HG03521 (cell line): ENCODE measurements at regions not wholly inside any gene's neighbourhood (a gene's known extent, or its start where the extent isn't known, plus 50 kb on each side); places are given as distances from the start of the nearest gene placed in this dataset.

Experiments
- ATAC-seq: cut with Tn5 transposase; IDR thresholded peaks from one replicate; pipeline ENCODE4 v1.9.1; 2021; ENCODE audit warnings: mild to moderate bottlenecking, moderate library complexity; ENCODE audit not compliant: unreplicated experiment

DNA sequence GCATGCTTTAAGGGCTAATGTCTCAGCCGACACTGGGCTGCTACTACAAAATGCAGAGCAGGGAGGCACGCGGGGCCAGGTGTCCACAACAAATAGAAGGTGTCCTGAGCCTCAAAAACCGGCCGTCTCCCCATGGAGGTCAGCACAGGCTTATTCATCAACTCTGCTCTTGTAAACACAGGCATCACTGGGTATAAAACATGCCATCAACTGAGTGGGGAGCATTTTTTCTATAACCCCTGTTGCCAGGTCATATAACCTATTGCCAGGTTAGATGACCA is 271.6 kb downstream of the AUH start:
- no peak for ATAC-seq

DNA sequence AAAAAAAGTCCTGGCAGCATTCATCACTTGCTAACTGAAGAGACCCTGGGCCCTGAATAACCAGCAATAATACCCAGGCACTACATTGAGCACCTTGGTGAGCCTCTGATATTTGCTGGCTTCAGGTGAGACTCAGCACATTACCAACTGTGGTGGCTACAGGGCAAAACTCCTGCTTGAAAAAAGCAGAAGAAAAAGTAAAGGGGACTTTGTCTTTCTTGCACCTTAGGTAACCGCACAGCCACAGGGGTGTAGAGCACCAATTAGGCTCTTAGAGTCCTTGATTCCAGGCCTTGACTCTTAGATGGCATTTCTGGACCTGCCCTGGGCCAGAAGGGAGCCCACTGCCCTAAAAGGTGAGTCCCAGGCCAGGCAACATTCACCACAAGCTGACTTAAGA is 269.5 kb downstream of the AUH start:
- ATAC-seq = no peak

DNA sequence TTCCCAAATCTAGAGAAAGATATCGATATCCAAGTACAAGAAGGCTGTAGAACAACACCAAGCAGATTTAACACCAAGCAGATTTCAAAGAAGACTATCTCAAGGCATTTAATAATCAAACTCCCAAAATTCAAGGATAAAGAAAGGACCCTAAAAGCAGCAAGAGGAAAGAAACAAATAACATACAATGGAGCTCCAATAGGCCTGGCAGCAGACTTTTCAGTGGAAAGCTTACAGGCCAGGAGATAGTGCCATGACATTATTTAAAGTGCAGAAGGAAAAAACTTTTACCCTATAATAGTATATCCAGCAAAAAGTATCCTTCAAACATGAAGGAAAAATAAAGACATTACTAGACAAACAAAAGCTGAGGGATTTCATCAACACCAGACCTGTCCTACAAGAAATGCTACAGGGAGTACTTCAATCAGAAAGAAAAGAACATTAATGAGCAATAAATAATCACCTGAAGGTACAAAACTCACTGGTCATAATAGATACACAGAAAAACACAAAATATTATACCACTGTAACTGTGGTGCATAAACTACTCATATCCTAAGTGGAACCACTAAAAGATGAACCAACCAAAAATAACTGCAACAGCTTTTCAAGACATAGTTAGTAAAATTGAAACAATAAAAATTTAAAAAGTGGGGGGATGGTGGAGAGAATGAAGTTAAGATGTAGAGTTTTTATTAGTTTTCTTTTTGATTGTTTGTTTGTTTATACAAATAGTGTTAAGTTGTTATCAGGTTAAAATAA is 267.2 kb downstream of the AUH start:
- ATAC-seq = no peak

DNA sequence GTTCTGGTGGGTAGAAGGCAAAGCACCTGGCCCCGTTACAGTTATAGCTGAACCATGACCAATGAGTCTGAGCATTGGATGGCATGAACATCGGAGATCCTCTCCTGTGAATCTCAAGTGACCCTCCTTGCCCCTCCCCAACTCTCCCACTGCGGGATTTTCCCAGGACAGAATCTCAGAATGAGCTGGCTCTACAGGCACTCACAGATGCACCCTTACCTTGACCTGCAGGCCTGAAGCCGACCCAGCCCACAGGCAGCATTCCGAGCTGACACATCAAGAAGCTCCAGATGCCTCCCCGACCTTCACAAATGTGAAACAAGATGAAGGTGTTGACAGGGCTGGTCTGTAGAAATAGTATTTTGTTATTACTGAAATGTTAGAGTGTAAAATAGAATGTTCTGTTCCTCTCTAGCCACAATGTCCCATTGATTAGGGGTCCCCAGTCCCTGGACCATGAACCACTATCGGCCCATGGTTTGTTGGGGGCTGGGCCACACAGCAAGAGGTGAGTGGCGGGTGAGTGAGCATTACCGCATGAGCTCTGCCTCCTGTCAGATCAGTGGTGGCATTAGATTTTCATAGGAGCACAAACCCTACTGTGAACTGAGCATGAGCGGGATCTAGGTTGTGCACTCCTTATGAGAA is 263.4 kb downstream of the AUH start:
- no peak for ATAC-seq

DNA sequence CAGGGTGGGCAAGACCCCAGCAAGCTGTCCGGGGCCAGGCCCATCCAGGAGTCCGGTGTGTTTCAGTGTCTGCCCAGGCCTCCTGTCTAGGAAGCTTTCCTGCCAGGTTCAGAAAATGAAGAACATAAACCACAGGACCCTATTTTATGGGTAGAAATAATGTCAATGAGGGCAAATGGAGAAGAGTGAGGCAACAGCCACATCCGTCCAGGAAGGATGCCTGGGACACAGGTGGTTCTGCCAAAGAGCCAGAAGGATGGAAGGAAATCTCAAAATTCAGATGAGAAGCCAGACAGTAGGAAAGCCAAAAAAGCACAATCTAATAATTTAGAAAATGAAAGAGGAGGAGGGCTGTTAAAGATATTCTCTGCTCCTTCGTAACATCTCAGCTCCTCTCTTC is 262.3 kb downstream of the AUH start:
- ATAC-seq = no peak

DNA sequence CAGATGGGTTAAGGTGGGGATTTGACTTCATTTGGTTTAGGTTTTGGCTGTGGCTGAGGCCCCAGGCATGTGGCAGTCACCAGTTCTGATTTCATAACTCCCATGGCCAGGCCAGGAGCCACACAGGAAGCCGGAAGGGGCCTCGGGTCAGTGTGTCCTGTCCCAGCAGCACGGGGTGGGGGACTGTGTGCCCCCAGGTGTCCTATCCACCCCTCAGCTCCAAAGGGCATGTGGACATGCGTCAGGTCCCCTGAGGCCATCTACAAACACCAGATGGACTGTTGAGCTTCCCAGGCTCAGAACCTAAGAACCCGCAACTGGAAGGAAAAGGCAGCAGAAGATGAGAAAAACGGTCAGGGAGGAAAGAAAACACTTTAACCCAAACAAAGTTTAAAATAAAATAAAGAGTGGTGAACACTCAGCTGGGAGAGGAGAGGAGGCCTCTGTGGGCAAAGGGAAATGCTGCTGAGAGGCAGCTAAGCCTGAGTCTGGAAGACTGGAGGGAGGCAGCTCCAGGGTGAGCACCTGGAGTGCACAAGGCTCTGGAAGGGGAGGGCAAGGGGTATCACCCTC is 260.8 kb downstream of the AUH start:
- no peak for ATAC-seq

DNA sequence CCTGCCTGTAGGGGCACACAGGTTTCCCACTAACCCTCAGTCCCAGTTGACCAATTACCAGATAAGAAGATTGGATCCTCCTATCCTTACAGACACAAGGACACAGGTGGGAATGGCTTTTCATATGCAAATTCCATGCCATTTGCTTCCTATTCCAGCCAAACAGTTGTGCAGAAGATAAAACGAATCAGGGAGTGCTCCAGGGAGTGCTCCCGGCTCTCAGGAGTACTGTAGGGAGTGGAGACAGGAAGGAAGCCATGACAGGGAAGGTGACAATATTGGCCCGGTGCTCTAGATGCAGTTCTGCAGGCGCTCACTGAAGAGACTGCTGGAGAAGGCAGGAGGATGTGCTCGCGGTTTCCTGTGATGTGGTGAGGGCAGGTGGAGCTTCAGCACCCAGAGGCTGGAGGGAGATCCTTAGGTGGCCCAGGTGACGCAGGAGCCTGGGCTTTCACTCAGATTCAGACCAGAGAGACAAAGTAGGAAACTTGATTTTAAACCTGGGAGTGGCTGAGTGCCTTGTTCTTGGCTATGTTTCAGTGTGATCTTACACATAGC is 260.0 kb downstream of the AUH start:
- ATAC-seq = no peak

DNA sequence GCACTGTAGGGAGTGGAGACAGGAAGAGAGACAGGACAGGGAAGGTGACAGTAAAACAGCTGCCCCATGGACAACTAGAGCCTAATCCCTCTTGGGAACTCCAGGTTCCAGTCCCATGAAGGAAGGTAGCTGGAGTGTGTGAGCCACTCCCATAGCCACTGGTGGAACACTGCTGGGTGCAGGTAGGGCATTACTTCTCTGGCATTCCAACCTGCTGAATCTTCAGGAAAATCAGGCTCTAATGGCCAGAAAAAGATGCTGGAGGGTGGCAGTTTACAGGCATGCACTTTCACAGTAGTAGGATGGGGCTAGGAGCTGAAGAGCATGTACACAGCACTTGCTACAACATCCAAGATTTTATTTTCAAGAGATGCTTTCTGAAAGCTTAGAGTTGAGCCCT is 259.4 kb downstream of the AUH start:
- ATAC-seq = no peak

DNA sequence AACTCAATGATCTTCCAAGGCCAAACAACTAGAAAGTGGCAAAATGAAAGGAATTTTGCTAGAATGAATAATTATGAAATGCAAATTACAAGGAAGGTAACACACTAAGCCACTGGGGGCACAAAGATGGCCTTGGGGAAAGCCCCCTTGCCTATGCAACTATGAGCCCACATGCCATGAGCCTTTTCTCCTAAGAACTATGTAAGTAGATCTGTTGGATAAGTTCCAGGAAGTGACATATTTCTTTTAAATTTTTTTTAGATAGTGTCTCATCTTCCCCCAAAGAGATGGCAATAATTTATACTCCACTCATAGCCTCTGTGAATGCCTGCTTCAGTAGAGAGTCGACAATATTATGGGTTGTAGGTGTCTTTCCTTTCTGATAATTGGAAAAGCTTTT is 257.8 kb downstream of the AUH start:
- no peak for ATAC-seq

DNA sequence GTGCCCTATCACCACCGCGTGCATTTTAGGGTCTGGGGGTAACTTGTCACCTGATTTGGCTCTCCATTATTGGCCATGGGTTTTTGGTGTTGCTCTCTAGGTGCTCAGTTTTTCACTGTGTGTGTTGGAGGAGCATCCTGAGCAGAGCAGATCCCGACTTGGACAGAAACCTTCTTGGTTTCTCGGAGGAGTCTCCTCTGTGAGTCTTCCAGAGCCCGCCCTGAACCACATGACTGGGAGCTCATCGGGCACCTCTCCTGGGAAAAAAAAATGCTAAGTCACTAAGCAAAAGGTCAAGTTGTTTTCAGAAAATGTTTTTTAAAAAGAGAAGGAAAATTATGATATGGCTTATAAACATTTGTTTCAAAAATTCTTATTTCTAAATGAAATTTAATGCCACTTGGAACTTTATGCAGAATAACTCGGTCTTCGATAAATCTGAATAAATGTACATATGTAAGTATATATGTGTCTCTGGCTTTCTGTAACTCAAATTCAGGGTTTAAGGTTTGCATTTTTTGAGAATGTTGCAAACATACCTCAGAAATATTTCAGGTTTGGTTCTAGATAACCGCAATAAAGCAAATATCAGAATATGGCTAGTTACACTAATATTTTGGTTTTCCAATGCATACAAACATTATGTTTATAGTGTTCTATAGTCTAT is 255.2 kb downstream of the AUH start:
- ATAC-seq = no peak

DNA sequence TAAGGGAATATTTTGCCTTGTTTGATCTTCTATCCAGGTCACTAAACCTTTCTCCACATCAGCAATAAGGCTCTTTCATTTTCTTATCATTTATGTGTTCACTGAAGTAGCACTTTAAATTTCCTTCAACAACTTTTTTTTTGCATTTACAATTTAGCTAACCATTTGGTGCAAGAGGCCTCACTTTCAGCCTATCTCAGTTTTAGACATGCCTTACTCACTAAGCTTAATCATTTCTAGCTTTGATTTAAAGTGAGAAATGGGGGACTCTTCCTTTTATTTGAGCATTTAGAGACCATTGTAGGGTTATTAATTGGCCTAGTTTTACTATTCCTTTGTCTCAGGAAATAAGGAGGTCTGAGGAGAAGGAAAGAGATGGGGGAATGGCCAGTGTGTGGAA is 250.5 kb downstream of the AUH start:
- ATAC-seq = no peak

DNA sequence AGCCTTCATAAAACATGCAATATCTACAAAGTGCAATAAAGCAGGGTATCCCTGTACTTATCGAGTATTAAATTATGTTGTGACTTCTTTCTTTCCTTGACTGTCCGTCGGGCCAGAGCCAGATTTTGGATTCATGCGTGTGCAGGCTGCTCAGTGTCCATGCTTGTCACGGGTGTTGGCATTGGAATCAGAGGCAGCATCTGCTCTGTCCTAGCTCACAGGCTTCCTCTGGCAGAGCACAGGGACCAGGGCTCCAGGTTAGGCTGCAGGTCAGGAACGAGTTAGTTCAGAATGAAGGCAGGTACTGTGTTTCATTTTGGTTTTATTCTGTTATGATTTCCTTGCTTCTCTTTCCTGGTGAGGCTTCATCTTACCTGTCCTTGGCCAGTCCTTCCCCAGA is 249.8 kb downstream of the AUH start:
- ATAC-seq = no peak

DNA sequence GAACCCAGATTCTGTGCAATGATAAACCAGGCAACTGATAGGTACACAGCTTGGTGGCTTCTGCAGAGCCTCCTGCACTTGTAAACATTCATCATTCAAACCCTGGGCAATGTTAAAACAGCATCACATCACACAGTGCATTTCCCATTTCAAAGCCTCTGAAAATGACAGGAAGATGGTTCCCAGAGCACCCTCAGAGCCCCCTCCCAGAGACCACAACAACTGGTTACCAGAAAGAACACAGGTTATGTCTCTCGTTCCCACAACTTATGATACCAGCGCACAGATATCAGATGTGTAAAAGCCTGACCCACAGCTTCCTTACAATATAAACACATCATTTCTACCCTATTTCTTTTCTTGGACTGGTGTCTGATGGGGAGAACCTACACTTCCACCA is 248.7 kb downstream of the AUH start:
- ATAC-seq = no peak

DNA sequence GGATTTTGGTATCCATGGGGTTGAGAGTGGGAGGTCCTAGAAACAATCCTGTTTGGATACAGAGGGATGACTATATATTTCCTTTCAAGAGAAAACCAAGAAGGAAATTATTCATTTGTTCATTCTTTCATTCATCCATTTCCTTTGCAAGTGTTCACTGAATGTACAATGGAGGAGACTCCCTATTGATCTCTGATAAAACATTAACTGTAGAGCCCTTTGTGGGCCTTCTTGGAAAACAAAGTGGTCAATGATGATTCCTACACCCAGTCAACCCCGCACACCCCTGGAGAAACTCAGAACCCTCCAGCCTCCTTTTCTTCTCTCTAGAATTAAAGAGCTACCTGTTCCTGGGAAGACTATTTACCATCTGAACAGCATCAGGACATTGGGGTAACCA is 247.3 kb downstream of the AUH start:
- no peak for ATAC-seq

DNA sequence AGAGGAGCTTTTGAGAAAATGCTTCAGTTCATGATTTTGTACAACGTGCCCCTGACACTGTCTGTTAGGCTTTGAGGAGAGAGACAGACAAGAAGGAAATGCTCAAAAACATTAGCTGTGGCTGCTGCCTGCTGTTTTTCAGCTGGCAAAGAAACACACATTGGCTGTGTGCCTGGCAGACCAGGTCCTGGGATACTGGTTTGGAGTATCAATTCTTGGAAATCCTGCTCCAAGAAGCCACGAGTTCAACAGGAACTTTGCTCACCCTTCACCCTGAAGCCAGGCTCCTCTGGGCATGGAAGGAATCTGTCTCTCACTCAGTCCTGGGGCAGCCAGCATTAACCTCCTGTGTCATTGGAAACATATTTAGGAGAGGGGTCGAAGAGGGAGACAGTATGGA is 245.5 kb downstream of the AUH start:
- ATAC-seq = no peak

DNA sequence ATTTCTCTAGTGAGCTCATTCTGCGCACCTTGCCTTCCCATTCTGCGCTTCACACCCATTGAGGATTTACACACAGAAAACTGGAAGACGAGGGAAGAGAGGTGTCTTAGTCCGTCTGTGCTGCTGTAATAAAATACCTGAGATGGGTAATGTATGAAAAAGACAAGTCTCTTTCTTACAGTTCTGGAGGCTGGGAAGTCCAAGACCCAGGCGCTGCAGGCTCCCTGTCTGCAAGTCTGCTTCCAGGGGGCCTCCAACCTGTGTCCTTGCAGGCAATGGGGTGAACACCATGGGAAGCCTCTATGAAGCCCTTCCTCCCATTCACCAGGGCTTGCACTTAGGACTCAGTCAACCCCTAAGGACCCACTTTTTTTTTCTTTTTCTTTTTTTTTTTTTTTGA is 245.0 kb downstream of the AUH start:
- ATAC-seq = no peak

DNA sequence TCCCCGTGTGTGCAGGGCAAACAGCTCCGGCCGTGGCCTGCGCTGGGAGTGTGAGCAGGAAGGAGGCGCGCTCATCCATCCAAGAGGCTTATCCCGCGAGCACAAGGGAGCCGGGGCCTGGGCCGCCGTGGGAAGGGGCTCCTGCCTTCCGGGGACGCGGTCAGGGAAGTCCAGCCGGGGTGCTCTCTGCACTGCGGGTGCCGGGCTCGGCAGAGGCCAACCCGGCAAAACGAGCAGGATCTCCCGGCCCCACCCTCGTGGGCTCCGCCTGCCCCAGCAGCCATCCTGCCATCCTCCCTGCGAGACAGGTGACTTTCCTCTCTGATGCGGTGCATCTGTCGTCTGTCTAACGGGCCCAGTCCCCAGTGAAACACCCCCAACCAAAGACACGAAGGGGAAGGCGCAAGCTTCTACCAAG is 244.2 kb downstream of the AUH start:
- no peak for ATAC-seq

DNA sequence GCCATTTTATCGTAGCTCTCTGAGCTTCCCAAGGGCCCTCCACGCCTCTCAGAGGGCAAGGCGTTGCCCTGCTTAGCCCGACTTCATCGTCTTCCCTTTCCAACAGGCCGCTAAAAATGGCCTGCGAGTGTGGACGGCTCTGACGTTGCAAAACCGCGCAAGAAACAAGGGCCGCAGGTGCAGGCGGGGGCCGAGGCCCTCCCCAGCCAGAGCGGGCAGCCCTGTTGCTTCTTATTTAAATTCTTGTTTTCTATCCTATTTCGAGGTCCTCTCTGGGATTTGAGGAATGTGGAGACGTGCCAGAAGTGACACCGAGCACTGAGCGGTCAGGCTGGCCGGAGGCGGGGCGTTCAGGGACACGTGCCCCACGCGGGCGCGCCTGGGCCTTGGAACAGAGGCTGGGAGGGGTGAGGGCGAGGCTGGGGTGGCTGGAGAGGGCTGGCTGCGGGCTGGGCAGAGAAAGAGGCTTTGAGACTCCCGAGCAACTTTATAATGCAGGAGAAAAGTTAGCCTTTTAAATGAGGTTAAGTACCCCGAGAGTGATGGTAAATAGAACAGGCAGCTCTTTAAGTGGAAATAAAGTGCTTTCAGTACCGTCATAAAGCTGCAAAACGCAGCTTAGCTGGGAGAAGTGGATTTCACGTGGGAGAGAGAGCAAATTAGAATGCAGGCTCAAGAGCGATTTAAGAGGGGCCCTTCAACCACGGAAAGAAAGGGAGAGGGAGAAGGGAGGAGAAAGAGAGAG is 243.6 kb downstream of the AUH start:
- ATAC-seq = no peak

DNA sequence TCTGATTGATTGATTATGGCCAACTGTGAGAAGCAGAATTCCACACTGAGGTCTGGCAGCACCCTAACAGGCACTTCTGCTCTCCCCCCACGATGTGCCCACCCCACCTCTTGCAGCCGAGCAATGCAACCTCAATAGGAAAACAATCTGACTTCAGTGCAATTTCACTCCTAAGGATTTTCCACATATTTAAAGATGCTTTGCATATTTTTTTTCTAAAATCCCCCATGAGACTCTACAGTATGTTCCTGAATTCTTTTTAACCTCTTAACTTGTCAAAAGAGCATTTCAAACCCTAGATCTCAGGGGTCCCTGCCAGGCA is 243.1 kb downstream of the AUH start:
- ATAC-seq = no peak

DNA sequence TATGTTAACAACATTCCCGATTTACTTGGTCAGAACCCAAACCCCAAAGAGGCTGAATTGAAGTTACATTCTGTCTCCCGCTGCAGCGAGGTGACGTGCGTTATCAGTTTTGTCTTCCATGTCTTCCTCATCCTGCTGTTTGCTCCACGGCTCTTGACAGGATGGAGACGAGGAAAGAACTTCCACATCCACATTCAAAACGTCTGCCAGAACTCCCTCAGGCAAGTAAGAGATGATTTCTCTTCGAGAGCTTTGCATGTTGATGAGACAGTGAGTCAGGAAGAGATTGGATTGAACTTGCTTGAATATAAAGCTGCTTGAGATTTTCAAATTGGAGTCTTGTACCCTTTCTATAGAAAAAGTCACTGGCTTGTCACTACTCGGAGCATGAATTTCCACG is 242.6 kb downstream of the AUH start:
- ATAC-seq = no peak

DNA sequence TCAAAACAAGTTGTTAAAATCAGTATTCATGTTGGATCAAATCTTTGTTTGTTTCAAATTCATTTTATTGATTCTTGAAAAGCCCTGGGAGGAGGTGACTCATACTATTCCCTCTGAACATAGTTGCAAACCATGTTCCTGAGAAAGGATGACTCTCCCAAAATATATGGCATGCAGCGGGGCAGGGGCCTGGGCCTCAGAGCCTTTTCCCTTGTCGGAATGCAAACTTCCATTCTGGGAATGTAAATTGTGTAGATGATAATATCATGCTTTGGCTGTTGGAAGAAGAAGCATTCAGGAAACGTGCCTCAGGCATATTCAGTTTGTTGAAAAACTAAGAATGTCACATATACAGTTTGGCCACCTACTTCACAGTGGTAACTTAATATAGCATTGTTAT is 242.0 kb downstream of the AUH start:
- ATAC-seq = no peak
